ENCODE measurements at regions not wholly inside any gene's neighbourhood (a gene's known extent, or its start where the extent isn't known, plus 50 kb on each side); places are given as distances from the start of the nearest gene placed in this dataset.

GRCh38 chr9:2354216-2354615 lies 267.4 kb upstream of the VLDLR start:
- DNase-seq (no peak), ATAC-seq (ENCODE audit: poor library complexity) (no peak)
- Mint-ChIP-seq H3K9me3 (peaks cover 6% of the 10 kb centered on the region), H3K27ac (no peak overlapping the region), H3K36me3 (ENCODE audit: low read depth) (no peaks in the 10 kb centered on the region), H3K4me3 (no peak overlapping the region), H3K27me3 (peaks cover 34% of the 10 kb centered on the region), H3K4me1 (ENCODE audit: low read depth) (no peaks in the 10 kb centered on the region)
- no peaks in the 10 kb centered on the region for H3K4me1 ChIP-seq (ENCODE audit: insufficient read depth, low read length)
- H3K4me3 ChIP-seq (ENCODE audit: low read length): no peak overlapping the region
- POLR2A ChIA-PET: no interaction called here
- intact Hi-C loops (cut with DNase I, micrococcal nuclease): no loop called here
- H3K27me3 ChIP-seq (ENCODE audit: control insufficient read depth in 1 of 2, insufficient read depth in 2 of 2, low read length in 2 of 2): no peaks in the 10 kb centered on the region
- H3K27ac ChIP-seq (ENCODE audit: low read depth in 1 of 2, low read length in 2 of 2): no peak overlapping the region
- CTCF ChIA-PET: no interaction called here
- H3K36me3 ChIP-seq (ENCODE audit: insufficient read depth, low read length): no peaks in the 10 kb centered on the region
- H3K9me3 ChIP-seq (ENCODE audit: control insufficient read depth in 1 of 2, insufficient read depth in 1 of 2, low read length in 2 of 2): no peaks in the 10 kb centered on the region
- TF ChIP-seq CTCF (IDR thresholded peaks at IDR 0.05): no peak

- no peaks in the 10 kb centered on the region for H3K27me3 ChIP-seq (ENCODE audit: control insufficient read depth in 1 of 2, insufficient read depth in 2 of 2, low read length in 2 of 2)
- ChIA-PET CTCF (no interaction called here), POLR2A (no interaction called here)
- Mint-ChIP-seq H3K36me3 (ENCODE audit: low read depth) (no peaks in the 10 kb centered on the region), H3K4me1 (ENCODE audit: low read depth) (no peaks in the 10 kb centered on the region), H3K4me3 (no peak overlapping the region), H3K9me3 (peaks cover 2% of the 10 kb centered on the region), H3K27me3 (peaks cover 37% of the 10 kb centered on the region), H3K27ac (no peak overlapping the region)
- no peak for TF ChIP-seq CTCF (IDR thresholded peaks at IDR 0.05)
- H3K4me1 ChIP-seq (ENCODE audit: insufficient read depth, low read length): no peaks in the 10 kb centered on the region
- ATAC-seq (ENCODE audit: poor library complexity) (no peak), DNase-seq (no peak)
- H3K9me3 ChIP-seq (ENCODE audit: control insufficient read depth in 1 of 2, insufficient read depth in 1 of 2, low read length in 2 of 2): no peaks in the 10 kb centered on the region
- no peak overlapping the region for H3K27ac ChIP-seq (ENCODE audit: low read depth in 1 of 2, low read length in 2 of 2)
- no peak overlapping the region for H3K4me3 ChIP-seq (ENCODE audit: low read length)
- intact Hi-C loops (cut with DNase I, micrococcal nuclease): no loop called here
- no peaks in the 10 kb centered on the region for H3K36me3 ChIP-seq (ENCODE audit: insufficient read depth, low read length)
These were observed 266.5 kb upstream of the VLDLR start for GRCh38 chr9:2354856-2355696.

- H3K9me3 Mint-ChIP-seq: no peaks in the 10 kb centered on the region
- no peaks in the 10 kb centered on the region for H3K36me3 Mint-ChIP-seq (ENCODE audit: low read depth)
- no peaks in the 10 kb centered on the region for H3K4me1 ChIP-seq (ENCODE audit: insufficient read depth, low read length)
- no peak for TF ChIP-seq CTCF (IDR thresholded peaks at IDR 0.05)
- no peak overlapping the region for H3K4me3 Mint-ChIP-seq
- no peaks in the 10 kb centered on the region for H3K36me3 ChIP-seq (ENCODE audit: insufficient read depth, low read length)
- H3K27ac ChIP-seq (ENCODE audit: low read depth in 1 of 2, low read length in 2 of 2): no peak overlapping the region
- no peak for DNase-seq
- intact Hi-C loops (cut with DNase I, micrococcal nuclease): no loop called here
- H3K27ac Mint-ChIP-seq: no peak overlapping the region
- H3K4me3 ChIP-seq (ENCODE audit: low read length): no peak overlapping the region
- H3K27me3 Mint-ChIP-seq: peaks cover 37% of the 10 kb centered on the region
- ATAC-seq (ENCODE audit: poor library complexity): no peak
- CTCF ChIA-PET: no interaction called here
- no peaks in the 10 kb centered on the region for H3K9me3 ChIP-seq (ENCODE audit: control insufficient read depth in 1 of 2, insufficient read depth in 1 of 2, low read length in 2 of 2)
- no peaks in the 10 kb centered on the region for H3K4me1 Mint-ChIP-seq (ENCODE audit: low read depth)
- no peaks in the 10 kb centered on the region for H3K27me3 ChIP-seq (ENCODE audit: control insufficient read depth in 1 of 2, insufficient read depth in 2 of 2, low read length in 2 of 2)
- POLR2A ChIA-PET: no interaction called here
These were observed 265.9 kb upstream of the VLDLR start for GRCh38 chr9:2355697-2355983.

All from CD4-positive, alpha-beta T cell (primary cell).